ENCODE measurements at regions not wholly inside any gene's neighbourhood (a gene's known extent, or its start where the extent isn't known, plus 50 kb on each side); places are given as distances from the start of the nearest gene placed in this dataset.

- no peak for DNase-seq (ENCODE audit: low read depth)
- TF ChIP-seq CTCF (IDR thresholded peaks at IDR 0.05; ENCODE audit: low read length, missing control alignments) = no peak
- no peak overlapping the region for H3K4me3 ChIP-seq (replicated peaks; ENCODE audit: low read depth, low read length)
Observed at GRCh38 chr6:113513086-113513485, 344.1 kb upstream of the MARCKS start.

DNA sequence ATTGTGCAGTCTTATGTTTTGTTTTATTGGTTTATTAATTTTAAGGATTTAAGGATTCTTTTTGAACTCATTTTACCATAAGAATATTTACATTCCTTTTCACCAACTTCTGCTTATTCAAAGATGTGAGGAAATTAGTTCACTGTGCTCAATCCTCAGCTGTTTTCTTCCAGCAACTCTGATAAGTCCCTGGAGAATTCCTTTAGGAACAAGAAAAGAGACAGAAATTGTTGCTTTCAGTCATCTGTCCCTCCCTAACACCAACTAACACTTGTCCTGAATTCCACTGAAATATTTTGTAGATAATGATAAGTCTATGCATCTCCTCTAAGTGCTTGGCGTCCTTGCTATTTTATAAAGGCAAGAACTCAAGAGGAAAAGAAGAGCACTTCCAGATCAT, 334.8 kb upstream of the MARCKS start:
- no peak overlapping the region for H3K4me3 ChIP-seq (replicated peaks; ENCODE audit: low read depth, low read length)
- TF ChIP-seq CTCF (IDR thresholded peaks at IDR 0.05; ENCODE audit: low read length, missing control alignments) = no peak
- no peak for DNase-seq (ENCODE audit: low read depth)

GRCh38 chr6:113524826-113525225, 332.3 kb upstream of the MARCKS start:
- DNase-seq (ENCODE audit: low read depth) = no peak
- no peak for TF ChIP-seq CTCF (IDR thresholded peaks at IDR 0.05; ENCODE audit: low read length, missing control alignments)

GRCh38 chr6:113526553-113526952, 330.6 kb upstream of the MARCKS start:
- no peak for DNase-seq (ENCODE audit: low read depth)
- TF ChIP-seq CTCF (IDR thresholded peaks at IDR 0.05; ENCODE audit: low read length, missing control alignments) = no peak
- H3K4me3 ChIP-seq (replicated peaks; ENCODE audit: low read depth, low read length) = no peak overlapping the region

More at GRCh38 chr6:113524826-113525225, 332.3 kb upstream of the MARCKS start:
- no peak overlapping the region for H3K4me3 ChIP-seq (replicated peaks; ENCODE audit: low read depth, low read length)

DNA sequence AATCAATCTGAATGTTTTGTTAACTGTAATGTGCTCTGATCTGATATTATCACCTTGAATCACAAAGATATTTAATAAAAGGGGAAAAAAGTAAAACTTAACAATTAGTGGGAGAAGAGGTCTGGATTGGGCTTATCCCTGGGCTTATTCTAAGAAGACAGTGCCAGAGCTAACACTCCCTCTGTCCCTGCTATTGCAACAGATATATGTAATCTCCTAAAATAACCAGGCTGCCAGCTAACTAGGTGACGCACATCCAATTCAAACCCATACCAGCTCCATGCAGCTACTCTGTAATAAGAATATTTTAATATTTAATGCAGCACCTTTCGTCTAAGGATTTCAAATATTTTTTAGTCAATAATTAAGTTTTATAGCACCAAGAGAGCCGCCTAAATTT, 330.1 kb upstream of the MARCKS start:
- no peak for TF ChIP-seq CTCF (IDR thresholded peaks at IDR 0.05; ENCODE audit: low read length, missing control alignments)
- no peak overlapping the region for H3K4me3 ChIP-seq (replicated peaks; ENCODE audit: low read depth, low read length)
- no peak for DNase-seq (ENCODE audit: low read depth)

DNA sequence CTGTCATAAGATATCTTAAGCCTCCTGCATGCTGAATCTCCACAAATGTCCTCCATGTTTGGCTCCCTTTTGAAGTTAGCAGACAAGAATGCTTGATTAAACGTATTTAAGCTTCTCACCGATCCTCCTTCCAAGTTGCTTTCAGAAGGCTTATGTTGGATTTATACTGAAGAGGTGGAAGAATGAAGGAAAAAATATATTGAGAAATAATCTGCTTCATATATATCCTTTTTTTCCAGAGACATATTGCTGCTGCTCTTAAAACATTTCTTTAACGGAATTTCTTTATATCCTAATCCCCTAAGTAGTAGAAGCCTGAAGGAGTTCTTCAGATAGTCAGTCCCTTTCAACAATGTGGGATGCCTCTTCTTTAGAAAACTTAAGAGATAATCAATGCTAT, 329.0 kb upstream of the MARCKS start:
- DNase-seq (ENCODE audit: low read depth) = no peak
- no peak for TF ChIP-seq CTCF (IDR thresholded peaks at IDR 0.05; ENCODE audit: low read length, missing control alignments)
- H3K4me3 ChIP-seq (replicated peaks; ENCODE audit: low read depth, low read length) = no peak overlapping the region

GRCh38 chr6:113529196-113529595, 327.9 kb upstream of the MARCKS start:
- H3K4me3 ChIP-seq (replicated peaks; ENCODE audit: low read depth, low read length) = no peak overlapping the region
- DNase-seq (ENCODE audit: low read depth) = peak; percentile 22
- TF ChIP-seq CTCF (IDR thresholded peaks at IDR 0.05; ENCODE audit: low read length, missing control alignments) = no peak
